Prostate gland (tissue), 2 donors: ENCODE measurements at regions not wholly inside any gene's neighbourhood (a gene's known extent, or its start where the extent isn't known, plus 50 kb on each side); places are given as distances from the start of the nearest gene placed in this dataset.

ENCODE experiments used
- DNase-seq: peaks from one replicate; pipeline ENCODE4 v3.0.0-alpha.2; 2019; ENCODE audit warnings: low spot score
- H3K27ac ChIP-seq, 2 donors: fragments of 200-600 bp; sonication (generic); 2 replicates each; pipeline ENCODE4 v1.5.1; 2017 to 2019
- H3K27me3 ChIP-seq: fragments of 200-600 bp; sonication (generic); replicated peaks from 2 replicates; pipeline ENCODE4 v1.5.1; 2019; ENCODE audit not compliant: insufficient read depth
- H3K36me3 ChIP-seq, 2 donors: fragments of 200-600 bp; sonication (generic); 1 replicate in 1 of 2; 2 replicates in 1 of 2; pipeline versions ENCODE4 v1.5.1 to v1.8.1; 2017 to 2019
- H3K4me1 ChIP-seq: fragments of 200-600 bp; sonication (generic); replicated peaks from 2 replicates; pipeline ENCODE4 v1.5.1; 2019
- H3K4me3 ChIP-seq, 2 donors: fragments of 200-600 bp; sonication (generic); 2 replicates each; pipeline ENCODE4 v1.5.1; 2017 to 2019
- H3K9me3 ChIP-seq: fragments of 200-600 bp; sonication (generic); 2 replicates; pipeline ENCODE4 v1.5.1; 2017
- CTCF ChIP-seq, 4 experiments: fragments of 200-600 bp in 2 of 4; fragments of 450-650 bp in 2 of 4; sonication (generic) in 2 of 4; IDR thresholded peaks; 1 replicate in 3 of 4; 2 replicates in 1 of 4; pipeline ENCODE4 v1.5.1; 2016 to 2019; ENCODE audit warnings: antibody characterized with exemption in 4 of 4, mild to moderate bottlenecking in 2 of 4, moderate library complexity in 2 of 4
- POLR2A ChIP-seq: fragments of 450-650 bp; IDR thresholded peaks from one replicate; pipeline ENCODE4 v1.6.1; 2016; ENCODE audit warnings: antibody characterized with exemption, mild to moderate bottlenecking
- POLR2AphosphoS5 ChIP-seq: sonication (generic); formaldehyde crosslinking; IDR thresholded peaks from one replicate; pipeline ENCODE4 v1.6.1; 2017; ENCODE audit warnings: antibody characterized with exemption
- WGBS: methylation state at CpG from one replicate; pipeline ENCODE4 v1.1.5; 2018; 5-methylcytosine and 5-hydroxymethylcytosine counted together
- intact Hi-C: fragments of 100-400 bp; cut with DNase I; formaldehyde crosslinking; loops from one replicate; pipeline ENCODE4 v1.14.2; 2022

- no peaks in the 10 kb centered on the region for H3K4me1 ChIP-seq
- intact Hi-C loops: no loop called here
- H3K27ac ChIP-seq: no peak overlapping the region
- H3K9me3 ChIP-seq: no peaks in the 10 kb centered on the region
- WGBS: 95% methylated on average over 11 of the region's 11 CpGs
- H3K27me3 ChIP-seq: no peaks in the 10 kb centered on the region
- no peak for DNase-seq
- H3K36me3 ChIP-seq: no peaks in the 10 kb centered on the region
- TF ChIP-seq POLR2AphosphoS5: no peak
- no peak for TF ChIP-seq CTCF (IDR thresholded peaks at IDR 0.05)
- H3K4me3 ChIP-seq: no peak overlapping the region
Measured at GRCh38 chr5:135217669-135218485, 181.2 kb downstream of the MACROH2A1 start.

- no peak for TF ChIP-seq CTCF (IDR thresholded peaks at IDR 0.05)
- no peak for TF ChIP-seq POLR2A
- TF ChIP-seq POLR2AphosphoS5: no peak
- no peak for DNase-seq
- intact Hi-C loops: no loop called here
Measured at GRCh38 chr5:135216471-135217343, 182.3 kb downstream of the MACROH2A1 start.

GRCh38 chr5:135215617-135216470 is 181.8 kb upstream of the PITX1 start:
- TF ChIP-seq POLR2A: no peak
- TF ChIP-seq POLR2AphosphoS5: no peak
- TF ChIP-seq CTCF (IDR thresholded peaks at IDR 0.05): no peak
- intact Hi-C loops: no loop called here

More at GRCh38 chr5:135216471-135217343, 182.3 kb downstream of the MACROH2A1 start:
- Histone ChIP-seq H3K36me3 (no peaks in the 10 kb centered on the region), H3K27ac (no peak overlapping the region), H3K27me3 (no peaks in the 10 kb centered on the region), H3K4me3 (no peak overlapping the region), H3K9me3 (no peaks in the 10 kb centered on the region), H3K4me1 (no peaks in the 10 kb centered on the region)

GRCh38 chr5:135214897-135215616 is 181.0 kb upstream of the PITX1 start:
- H3K27ac ChIP-seq: no peak overlapping the region
- no peaks in the 10 kb centered on the region for H3K36me3 ChIP-seq
- no peaks in the 10 kb centered on the region for H3K27me3 ChIP-seq
- no peak overlapping the region for H3K4me3 ChIP-seq
- 71% methylated on average over 7 of the region's 7 CpGs for WGBS
- no peaks in the 10 kb centered on the region for H3K4me1 ChIP-seq
- no peak for DNase-seq
- no peaks in the 10 kb centered on the region for H3K9me3 ChIP-seq
- intact Hi-C loops: no loop called here
- TF ChIP-seq CTCF (IDR thresholded peaks at IDR 0.05): no peak
- TF ChIP-seq POLR2A: no peak

More at GRCh38 chr5:135215617-135216470, 181.8 kb upstream of the PITX1 start:
- Histone ChIP-seq H3K9me3 (no peaks in the 10 kb centered on the region), H3K4me1 (no peaks in the 10 kb centered on the region), H3K27ac (no peak overlapping the region), H3K36me3 (no peaks in the 10 kb centered on the region), H3K27me3 (no peaks in the 10 kb centered on the region), H3K4me3 (no peak overlapping the region)
- WGBS: 84% methylated on average over 7 of the region's 7 CpGs
- no peak for DNase-seq
